GM12878 (cell line): ENCODE measurements at regions not wholly inside any gene's neighbourhood (a gene's known extent, or its start where the extent isn't known, plus 50 kb on each side); places are given as distances from the start of the nearest gene placed in this dataset.

Source experiments
- ATAC-seq: fragments of 200-7000 bp; cut with Tn5 transposase; 3 replicates; pipeline ENCODE4 v1.9.1; 2020; ENCODE audit warnings: mild to moderate bottlenecking, moderate library complexity
- BruUV-seq: library from RNA; stranded (reverse); fragments of 400-500 nt; replicated peaks from 2 replicates; lab custom pipeline; 2021; lab: Mats Ljungman, UMichigan
- CTCF ChIA-PET: fragments of 300-600 bp; sonication (Branson Sonifier 250); formaldehyde crosslinking; extraction: SDS; loops from one replicate; lab custom pipeline; 2021; ENCODE audit warnings: inconsistent platforms; lab: Yijun Ruan, JAX
- POLR2A ChIA-PET: fragments of 350-600 bp; formaldehyde crosslinking; extraction: SDS; loops from one replicate; lab custom pipeline; 2021; ENCODE audit warnings: inconsistent platforms; lab: Charles Lee
- RAD21 ChIA-PET: fragments of 300-600 bp; sonication (Branson Sonifier 250); formaldehyde crosslinking; loops from one replicate; lab custom pipeline; 2023; ENCODE audit warnings: antibody characterized with exemption; ENCODE audit not compliant: unreplicated experiment; lab: Charles Lee
- SMC1A ChIA-PET: fragments of 300-600 bp; sonication (Branson Sonifier 250); formaldehyde crosslinking; loops from one replicate; lab custom pipeline; 2023; ENCODE audit not compliant: unreplicated experiment, uncharacterized antibody; lab: Charles Lee
- DNase-seq: peaks from one replicate; pipeline ENCODE4 v3.0.0-alpha.2; 2011; ENCODE audit warnings: low read depth, low spot score
- FAIRE-seq: peaks from 3 replicates; lab custom pipeline; 2011; peaks lifted over from hg19 to GRCh38; lab: Jason Lieb, UNC
- H2AFZ ChIP-seq: 2 replicates; pipeline ENCODE4 v1.6.0; 2011; ENCODE audit warnings: low read depth, low read length, control low read depth; ENCODE audit not compliant: control insufficient read depth
- H3K27ac ChIP-seq: 2 replicates; pipeline ENCODE4 v1.5.1; 2011; ENCODE audit warnings: control low read depth; ENCODE audit not compliant: control insufficient read depth, insufficient read depth
- H3K27me3 ChIP-seq, 2 experiments: replicated peaks in 1 of 2; 2 replicates each; pipeline versions ENCODE4 v1.6.0 to v1.6.1; 2011; ENCODE audit warnings: low read length in 1 of 2; ENCODE audit not compliant: control insufficient read depth in 2 of 2, insufficient read depth in 2 of 2
- H3K36me3 ChIP-seq, 2 experiments: 2 replicates each; pipeline ENCODE4 v1.5.1; 2011; ENCODE audit warnings: low read length in 1 of 2; ENCODE audit not compliant: control insufficient read depth in 2 of 2, insufficient read depth in 2 of 2
- H3K4me1 ChIP-seq: 2 replicates; pipeline ENCODE4 v1.6.1; 2011; ENCODE audit warnings: mild to moderate bottlenecking, low read length, moderate library complexity, mixed read lengths; ENCODE audit not compliant: control insufficient read depth, insufficient read depth
- H3K4me2 ChIP-seq: 2 replicates; pipeline ENCODE4 v1.6.0; 2011; ENCODE audit warnings: control low read depth; ENCODE audit not compliant: control insufficient read depth, insufficient read depth
- H3K4me3 ChIP-seq: fragments of 200-600 bp; sonication (generic); 2 replicates; pipeline ENCODE4 v1.5.1; 2016
- H3K79me2 ChIP-seq: 2 replicates; pipeline ENCODE4 v1.6.0; 2011; ENCODE audit warnings: low read length; ENCODE audit not compliant: control insufficient read depth, insufficient read depth
- H3K9ac ChIP-seq: 2 replicates; pipeline ENCODE4 v1.8.0; 2011; ENCODE audit warnings: low read length, control low read depth, mixed read lengths; ENCODE audit not compliant: control insufficient read depth, insufficient read depth
- H3K9me3 ChIP-seq: replicated peaks from 3 replicates; pipeline ENCODE4 v1.5.1; 2011; ENCODE audit warnings: mild to moderate bottlenecking, low read length; ENCODE audit not compliant: control insufficient read depth, insufficient read depth
- H4K20me1 ChIP-seq: 2 replicates; pipeline ENCODE4 v1.6.0; 2011; ENCODE audit not compliant: control insufficient read depth, insufficient read depth
- BHLHE40 ChIP-seq, 2 experiments: fragments of 450-650 bp in 1 of 2; IDR thresholded peaks; 2 replicates each; pipeline ENCODE4 v1.6.1; 2011 to 2017; ENCODE audit warnings: low read depth in 2 of 2, borderline replicate concordance in 1 of 2, improper control_type of control experiment in 1 of 2, low read length in 1 of 2, mild to moderate bottlenecking in 1 of 2
- FOXK2 ChIP-seq: fragments of 450-650 bp; IDR thresholded peaks from 2 replicates; pipeline ENCODE4 v1.6.1; 2017; ENCODE audit warnings: mild to moderate bottlenecking, moderate library complexity
- IKZF1 ChIP-seq: fragments of 450-650 bp; conservative IDR thresholded peaks from 2 replicates; pipeline ENCODE4 v1.6.1; 2017; ENCODE audit warnings: antibody characterized with exemption, mild to moderate bottlenecking
- KAT2A ChIP-seq: conservative IDR thresholded peaks from 2 replicates; pipeline ENCODE4 v1.6.1; 2011; ENCODE audit warnings: low read depth, low read length; ENCODE audit not compliant: control insufficient read depth
- LARP7 ChIP-seq: fragments of 450-650 bp; IDR thresholded peaks from 2 replicates; pipeline ENCODE4 v1.6.1; 2017; ENCODE audit warnings: mild to moderate bottlenecking
- MEF2A ChIP-seq: IDR thresholded peaks from 2 replicates; pipeline ENCODE4 v1.6.1; 2011; ENCODE audit warnings: low read depth, mild to moderate bottlenecking, low read length, moderate library complexity; ENCODE audit not compliant: insufficient read depth
- MYB ChIP-seq: fragments of 150-350 bp; IDR thresholded peaks from 2 replicates; pipeline ENCODE4 v1.6.1; 2014; ENCODE audit warnings: mild to moderate bottlenecking, low read depth, low read length, borderline replicate concordance
- NBN ChIP-seq: fragments of 450-650 bp; IDR thresholded peaks from 2 replicates; pipeline ENCODE4 v1.6.1; 2016
- NR2C1 ChIP-seq: fragments of 450-650 bp; IDR thresholded peaks from 2 replicates; pipeline ENCODE4 v1.6.1; 2017; ENCODE audit warnings: antibody characterized with exemption, mild to moderate bottlenecking, moderate library complexity
- RAD21 ChIP-seq: IDR thresholded peaks from 2 replicates; pipeline ENCODE4 v1.6.1; 2011; ENCODE audit warnings: mild to moderate bottlenecking, low read depth, low read length, moderate library complexity; ENCODE audit not compliant: insufficient read depth
- RB1 ChIP-seq: fragments of 450-650 bp; formaldehyde crosslinking; IDR thresholded peaks from 2 replicates; pipeline ENCODE4 v1.6.1; 2017; ENCODE audit warnings: mild to moderate bottlenecking, borderline replicate concordance
- RELA ChIP-seq: fragments of 450-650 bp; IDR thresholded peaks from 2 replicates; pipeline ENCODE4 v1.8.0; 2014; ENCODE audit warnings: borderline replicate concordance; ENCODE audit not compliant: partially characterized antibody
- ZNF207 ChIP-seq: fragments of 450-650 bp; IDR thresholded peaks from 2 replicates; pipeline ENCODE4 v1.6.1; 2014; ENCODE audit warnings: antibody characterized with exemption, mild to moderate bottlenecking, borderline replicate concordance
- WGBS: methylation state at CpG from one replicate; pipeline ENCODE4 v1.1.6; 2016; ENCODE audit warnings: low lambda C conversion rate; ENCODE audit not compliant: insufficient replicate concordance, insufficient coverage; ENCODE audit errors: missing lambda C conversion rate; 5-methylcytosine and 5-hydroxymethylcytosine counted together
- in situ Hi-C: fragments of 300-500 bp; cut with MboI; formaldehyde crosslinking; loops from 9 replicates; pipeline ENCODE4 v1.14.3; 2018; ENCODE audit warnings: mixed read lengths
- intact Hi-C: fragments of 100-400 bp; cut with micrococcal nuclease; formaldehyde crosslinking; loops from one replicate; pipeline ENCODE4 v1.14.2; 2022; ENCODE audit not compliant: unreplicated experiment
- TF ChIP-seq, protein P1 (sequence below): fragments of 450-650 bp; IDR thresholded peaks from 2 replicates; pipeline ENCODE4 v1.6.1; 2016; ENCODE audit warnings: mild to moderate bottlenecking, moderate library complexity, borderline replicate concordance
- TF ChIP-seq, protein P2 (sequence below): fragments of 450-650 bp; formaldehyde crosslinking; IDR thresholded peaks from 2 replicates; pipeline ENCODE4 v1.5.0; 2022; ENCODE audit warnings: mild to moderate bottlenecking, missing genetic modification characterization

DNA sequence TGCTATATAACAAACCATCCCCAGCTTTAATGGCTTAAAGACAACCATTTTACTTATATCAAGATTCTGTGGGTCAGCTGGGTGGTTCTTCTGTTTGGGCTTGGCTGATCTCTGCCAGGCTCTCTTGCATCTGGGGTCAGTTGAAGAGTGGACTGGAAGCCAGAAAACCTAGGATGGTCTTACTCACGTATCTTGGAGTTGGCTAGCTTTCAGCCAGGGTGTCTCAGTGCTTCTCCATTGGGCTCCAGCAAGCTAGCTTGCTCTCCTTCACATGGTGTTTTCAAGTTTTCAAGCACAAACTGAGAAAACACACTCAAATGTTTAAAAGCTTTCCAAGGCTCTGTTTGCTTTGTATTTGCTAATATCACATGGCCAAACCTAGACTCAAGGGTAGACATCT is 146.8 kb downstream of the PIK3R1 start:
- ATAC-seq (no peak), DNase-seq (no peak), FAIRE-seq (no peak)
- CTCF ChIA-PET: interaction anchor here (0.5 to 1.3 kb wide), 8 partner anchors 15 to 99 kb away, joined by 3 read pairs; no protein-coding TSS in a partner anchor
- no peaks in the 10 kb centered on the region for H4K20me1 ChIP-seq
- H3K79me2 ChIP-seq: no peaks in the 10 kb centered on the region
- no peaks in the 10 kb centered on the region for H3K36me3 ChIP-seq
- H3K4me1 ChIP-seq: peaks cover 5% of the 10 kb centered on the region; the same call in 1 of the 2 replicates
- in situ Hi-C loops (no loop called here), intact Hi-C loops (no loop called here)
- SMC1A ChIA-PET: interaction anchor here (0.9 to 1.8 kb wide), 11 partner anchors 9 to 85 kb away, joined by 3 to 7 read pairs (median 4); no protein-coding TSS in a partner anchor
- no TSS peak for BruUV-seq
- no peak overlapping the region for H3K9ac ChIP-seq
- RAD21 ChIA-PET: no interaction called here
- no peaks in the 10 kb centered on the region for H3K9me3 ChIP-seq
- no peak overlapping the region for H3K4me3 ChIP-seq
- POLR2A ChIA-PET: interaction anchor here (1.0 kb wide), 1 partner anchor 8 kb away, joined by 3 read pairs; no protein-coding TSS in a partner anchor
- no peak overlapping the region for H2AFZ ChIP-seq
- no peak overlapping the region for H3K4me2 ChIP-seq
- no peak overlapping the region for H3K27ac ChIP-seq
- no peaks in the 10 kb centered on the region for H3K27me3 ChIP-seq
- WGBS: 100% methylated on average over 1 of the region's 1 CpG
- TF ChIP-seq MYB: no peak
- no peak for TF ChIP-seq KAT2A
- no peak for TF ChIP-seq IKZF1
- TF ChIP-seq RELA: no peak
- no peak for TF ChIP-seq FOXK2
- TF ChIP-seq MEF2A: no peak
- TF ChIP-seq NR2C1: no peak
- no peak for TF ChIP-seq RAD21
- no peak for TF ChIP-seq NBN
- no peak for TF ChIP-seq LARP7
- TF ChIP-seq BHLHE40 (IDR thresholded peaks at IDR 0.05; ENCODE audit: borderline replicate concordance in 1 of 2, low read depth in 2 of 2, low read length in 1 of 2): no peak
- no peak for TF ChIP-seq ZNF207
- TF ChIP-seq, protein P1, sequence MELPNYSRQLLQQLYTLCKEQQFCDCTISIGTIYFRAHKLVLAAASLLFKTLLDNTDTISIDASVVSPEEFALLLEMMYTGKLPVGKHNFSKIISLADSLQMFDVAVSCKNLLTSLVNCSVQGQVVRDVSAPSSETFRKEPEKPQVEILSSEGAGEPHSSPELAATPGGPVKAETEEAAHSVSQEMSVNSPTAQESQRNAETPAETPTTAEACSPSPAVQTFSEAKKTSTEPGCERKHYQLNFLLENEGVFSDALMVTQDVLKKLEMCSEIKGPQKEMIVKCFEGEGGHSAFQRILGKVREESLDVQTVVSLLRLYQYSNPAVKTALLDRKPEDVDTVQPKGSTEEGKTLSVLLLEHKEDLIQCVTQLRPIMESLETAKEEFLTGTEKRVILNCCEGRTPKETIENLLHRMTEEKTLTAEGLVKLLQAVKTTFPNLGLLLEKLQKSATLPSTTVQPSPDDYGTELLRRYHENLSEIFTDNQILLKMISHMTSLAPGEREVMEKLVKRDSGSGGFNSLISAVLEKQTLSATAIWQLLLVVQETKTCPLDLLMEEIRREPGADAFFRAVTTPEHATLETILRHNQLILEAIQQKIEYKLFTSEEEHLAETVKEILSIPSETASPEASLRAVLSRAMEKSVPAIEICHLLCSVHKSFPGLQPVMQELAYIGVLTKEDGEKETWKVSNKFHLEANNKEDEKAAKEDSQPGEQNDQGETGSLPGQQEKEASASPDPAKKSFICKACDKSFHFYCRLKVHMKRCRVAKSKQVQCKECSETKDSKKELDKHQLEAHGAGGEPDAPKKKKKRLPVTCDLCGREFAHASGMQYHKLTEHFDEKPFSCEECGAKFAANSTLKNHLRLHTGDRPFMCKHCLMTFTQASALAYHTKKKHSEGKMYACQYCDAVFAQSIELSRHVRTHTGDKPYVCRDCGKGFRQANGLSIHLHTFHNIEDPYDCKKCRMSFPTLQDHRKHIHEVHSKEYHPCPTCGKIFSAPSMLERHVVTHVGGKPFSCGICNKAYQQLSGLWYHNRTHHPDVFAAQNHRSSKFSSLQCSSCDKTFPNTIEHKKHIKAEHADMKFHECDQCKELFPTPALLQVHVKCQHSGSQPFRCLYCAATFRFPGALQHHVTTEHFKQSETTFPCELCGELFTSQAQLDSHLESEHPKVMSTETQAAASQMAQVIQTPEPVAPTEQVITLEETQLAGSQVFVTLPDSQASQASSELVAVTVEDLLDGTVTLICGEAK: no peak
- TF ChIP-seq, protein P2, sequence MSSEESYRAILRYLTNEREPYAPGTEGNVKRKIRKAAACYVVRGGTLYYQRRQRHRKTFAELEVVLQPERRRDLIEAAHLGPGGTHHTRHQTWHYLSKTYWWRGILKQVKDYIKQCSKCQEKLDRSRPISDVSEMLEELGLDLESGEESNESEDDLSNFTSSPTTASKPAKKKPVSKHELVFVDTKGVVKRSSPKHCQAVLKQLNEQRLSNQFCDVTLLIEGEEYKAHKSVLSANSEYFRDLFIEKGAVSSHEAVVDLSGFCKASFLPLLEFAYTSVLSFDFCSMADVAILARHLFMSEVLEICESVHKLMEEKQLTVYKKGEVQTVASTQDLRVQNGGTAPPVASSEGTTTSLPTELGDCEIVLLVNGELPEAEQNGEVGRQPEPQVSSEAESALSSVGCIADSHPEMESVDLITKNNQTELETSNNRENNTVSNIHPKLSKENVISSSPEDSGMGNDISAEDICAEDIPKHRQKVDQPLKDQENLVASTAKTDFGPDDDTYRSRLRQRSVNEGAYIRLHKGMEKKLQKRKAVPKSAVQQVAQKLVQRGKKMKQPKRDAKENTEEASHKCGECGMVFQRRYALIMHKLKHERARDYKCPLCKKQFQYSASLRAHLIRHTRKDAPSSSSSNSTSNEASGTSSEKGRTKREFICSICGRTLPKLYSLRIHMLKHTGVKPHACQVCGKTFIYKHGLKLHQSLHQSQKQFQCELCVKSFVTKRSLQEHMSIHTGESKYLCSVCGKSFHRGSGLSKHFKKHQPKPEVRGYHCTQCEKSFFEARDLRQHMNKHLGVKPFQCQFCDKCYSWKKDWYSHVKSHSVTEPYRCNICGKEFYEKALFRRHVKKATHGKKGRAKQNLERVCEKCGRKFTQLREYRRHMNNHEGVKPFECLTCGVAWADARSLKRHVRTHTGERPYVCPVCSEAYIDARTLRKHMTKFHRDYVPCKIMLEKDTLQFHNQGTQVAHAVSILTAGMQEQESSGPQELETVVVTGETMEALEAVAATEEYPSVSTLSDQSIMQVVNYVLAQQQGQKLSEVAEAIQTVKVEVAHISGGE: no peak
- TF ChIP-seq RB1: no peak
